NCI-H128 (cell line): ENCODE measurements at regions not wholly inside any gene's neighbourhood (a gene's known extent, or its start where the extent isn't known, plus 50 kb on each side); places are given as distances from the start of the nearest gene placed in this dataset.

Experiments used
- DNase-seq: peaks from one replicate; lab custom pipeline; 2025; ENCODE audit not compliant: unreplicated experiment; lab: John Stamatoyannopoulos, UW

GRCh38 chr4:24117975-24118374, 228.1 kb upstream of the PPARGC1A start:
- DNase-seq, result no peak

- no peak for DNase-seq
Observed at GRCh38 chr4:24116107-24116506, 226.3 kb upstream of the PPARGC1A start.

GRCh38 chr4:24114919-24115500, 225.2 kb upstream of the PPARGC1A start:
- DNase-seq, result no peak

GRCh38 chr4:24114444-24114843, 224.6 kb upstream of the PPARGC1A start:
- DNase-seq, result no peak

- DNase-seq, result no peak
Observed at GRCh38 chr4:24112466-24112865, 222.6 kb upstream of the PPARGC1A start.

- DNase-seq, result no peak
Observed at GRCh38 chr4:24108567-24108966, 218.7 kb upstream of the PPARGC1A start.

- DNase-seq, result no peak
Observed at GRCh38 chr4:24105327-24106038, 215.6 kb upstream of the PPARGC1A start.

- DNase-seq, result no peak
Observed at GRCh38 chr4:24104158-24104565, 214.3 kb upstream of the PPARGC1A start.

GRCh38 chr4:24103434-24104157, 213.7 kb upstream of the PPARGC1A start:
- no peak for DNase-seq

- no peak for DNase-seq
Observed at GRCh38 chr4:24102621-24103020, 212.8 kb upstream of the PPARGC1A start.

GRCh38 chr4:24096603-24097002, 206.8 kb upstream of the PPARGC1A start:
- DNase-seq, result no peak

- no peak for DNase-seq
Observed at GRCh38 chr4:24094726-24095125, 204.9 kb upstream of the PPARGC1A start.

- DNase-seq, result no peak
Observed at GRCh38 chr4:24093446-24093845, 203.6 kb upstream of the PPARGC1A start.

- DNase-seq, result no peak
Observed at GRCh38 chr4:24091639-24092233, 201.9 kb upstream of the PPARGC1A start.

- no peak for DNase-seq
Observed at GRCh38 chr4:24089851-24090534, 200.1 kb upstream of the PPARGC1A start.

- DNase-seq, result no peak
Observed at GRCh38 chr4:24080871-24081270, 191.0 kb upstream of the PPARGC1A start.

GRCh38 chr4:24078347-24078962, 188.6 kb upstream of the PPARGC1A start:
- no peak for DNase-seq

GRCh38 chr4:24076811-24077210, 187.0 kb upstream of the PPARGC1A start:
- no peak for DNase-seq

GRCh38 chr4:24073948-24074347, 184.1 kb upstream of the PPARGC1A start:
- no peak for DNase-seq

- DNase-seq, result no peak
Observed at GRCh38 chr4:24071612-24072372, 181.9 kb upstream of the PPARGC1A start.
